KMS-11 (cell line): ENCODE measurements at regions not wholly inside any gene's neighbourhood (a gene's known extent, or its start where the extent isn't known, plus 50 kb on each side); places are given as distances from the start of the nearest gene placed in this dataset.

Experiments
- H2AFZ ChIP-seq: fragments of 200-600 bp; sonication (generic); 2 replicates; pipeline ENCODE4 v1.6.1; 2016; ENCODE audit warnings: antibody characterized with exemption, mixed run types, low read depth
- H3K27ac ChIP-seq: fragments of 200-600 bp; sonication (generic); 2 replicates; pipeline ENCODE4 v1.6.1; 2016; ENCODE audit warnings: mild to moderate bottlenecking, mixed run types
- H3K27me3 ChIP-seq: fragments of 200-600 bp; sonication (generic); 2 replicates; pipeline ENCODE4 v1.6.1; 2017; ENCODE audit warnings: mild to moderate bottlenecking, low read depth, mixed run types, moderate library complexity; ENCODE audit not compliant: insufficient read depth
- H3K36me3 ChIP-seq: fragments of 200-600 bp; sonication (generic); 2 replicates; pipeline ENCODE4 v1.6.1; 2017; ENCODE audit warnings: mild to moderate bottlenecking, mixed run types; ENCODE audit not compliant: insufficient read depth
- H3K4me1 ChIP-seq: fragments of 200-600 bp; sonication (generic); 2 replicates; pipeline ENCODE4 v1.6.1; 2016; ENCODE audit warnings: mild to moderate bottlenecking, low read depth, mixed run types; ENCODE audit not compliant: poor library complexity, severe bottlenecking
- H3K4me2 ChIP-seq: fragments of 200-600 bp; sonication (generic); 2 replicates; pipeline ENCODE4 v1.7.0; 2016; ENCODE audit warnings: mild to moderate bottlenecking, mixed run types
- H3K4me3 ChIP-seq: fragments of 200-600 bp; sonication (generic); IDR thresholded peaks from 2 replicates; pipeline ENCODE4 v1.6.1; 2017; ENCODE audit warnings: low read depth, low read length, mixed read lengths; ENCODE audit not compliant: insufficient read depth
- H3K79me2 ChIP-seq: fragments of 200-600 bp; sonication (generic); 2 replicates; pipeline ENCODE4 v1.6.1; 2016; ENCODE audit warnings: low read depth, mixed run types; ENCODE audit not compliant: insufficient read depth
- H3K9ac ChIP-seq: fragments of 200-600 bp; sonication (generic); 2 replicates; pipeline ENCODE4 v1.6.1; 2016; ENCODE audit warnings: mild to moderate bottlenecking, mixed run types
- H4K20me1 ChIP-seq: fragments of 200-600 bp; sonication (generic); 2 replicates; pipeline ENCODE4 v1.6.1; 2016; ENCODE audit warnings: mild to moderate bottlenecking, mixed run types; ENCODE audit not compliant: insufficient read depth
- CTCF ChIP-seq: fragments of 200-600 bp; sonication (generic); conservative IDR thresholded peaks from 2 replicates; pipeline ENCODE4 v1.6.1; 2017; ENCODE audit warnings: low read depth, mild to moderate bottlenecking, antibody characterized with exemption, low read length, moderate library complexity, mixed read lengths

GRCh38 chr12:30501718-30502117 lies 194.0 kb downstream of the IPO8 start:
- Histone ChIP-seq H3K79me2 (no peaks in the 10 kb centered on the region), H3K4me1 (no peaks in the 10 kb centered on the region), H3K27me3 (no peaks in the 10 kb centered on the region), H3K9ac (no peak overlapping the region), H3K27ac (no peak overlapping the region), H3K36me3 (no peaks in the 10 kb centered on the region), H4K20me1 (no peaks in the 10 kb centered on the region), H3K4me2 (no peak overlapping the region), H3K4me3 (no peak overlapping the region), H2AFZ (no peak overlapping the region)
- TF ChIP-seq CTCF = no peak

- no peak overlapping the region for H2AFZ ChIP-seq
Measured at GRCh38 chr12:30500532-30500931, 195.1 kb downstream of the IPO8 start.

GRCh38 chr12:30485230-30485890 lies 210.3 kb downstream of the IPO8 start:
- H2AFZ ChIP-seq = no peak overlapping the region
- H4K20me1 ChIP-seq = no peaks in the 10 kb centered on the region
- H3K9ac ChIP-seq = no peak overlapping the region
- H3K4me1 ChIP-seq = no peaks in the 10 kb centered on the region
- H3K4me2 ChIP-seq = no peak overlapping the region
- TF ChIP-seq CTCF = no peak
- no peak overlapping the region for H3K27ac ChIP-seq
- no peaks in the 10 kb centered on the region for H3K36me3 ChIP-seq
- no peaks in the 10 kb centered on the region for H3K27me3 ChIP-seq
- H3K79me2 ChIP-seq = no peaks in the 10 kb centered on the region
- no peak overlapping the region for H3K4me3 ChIP-seq

More at GRCh38 chr12:30500532-30500931, 195.1 kb downstream of the IPO8 start:
- Histone ChIP-seq H3K27me3 (no peaks in the 10 kb centered on the region), H3K27ac (no peak overlapping the region), H3K79me2 (no peaks in the 10 kb centered on the region), H3K4me3 (no peak overlapping the region), H4K20me1 (no peaks in the 10 kb centered on the region), H3K4me1 (no peaks in the 10 kb centered on the region), H3K4me2 (no peak overlapping the region), H3K36me3 (no peaks in the 10 kb centered on the region), H3K9ac (no peak overlapping the region)
- TF ChIP-seq CTCF = no peak

GRCh38 chr12:30484658-30485057 lies 211.0 kb downstream of the IPO8 start:
- TF ChIP-seq CTCF = no peak
- H3K27ac ChIP-seq = no peak overlapping the region
- H3K36me3 ChIP-seq = no peaks in the 10 kb centered on the region
- no peak overlapping the region for H3K9ac ChIP-seq
- H4K20me1 ChIP-seq = no peaks in the 10 kb centered on the region
- H3K79me2 ChIP-seq = no peaks in the 10 kb centered on the region
- H3K4me2 ChIP-seq = no peak overlapping the region
- no peaks in the 10 kb centered on the region for H3K4me1 ChIP-seq
- no peak overlapping the region for H2AFZ ChIP-seq
- no peak overlapping the region for H3K4me3 ChIP-seq
- no peaks in the 10 kb centered on the region for H3K27me3 ChIP-seq
